ENCODE measurements at regions not wholly inside any gene's neighbourhood (a gene's known extent, or its start where the extent isn't known, plus 50 kb on each side); places are given as distances from the start of the nearest gene placed in this dataset.

- DNase-seq = no peak
Measured at GRCh38 chr1:201774983-201775344, 54.0 kb upstream of the IPO9 start.

GRCh38 chr1:201775380-201775779, 53.6 kb upstream of the IPO9 start:
- no peak for DNase-seq

DNA sequence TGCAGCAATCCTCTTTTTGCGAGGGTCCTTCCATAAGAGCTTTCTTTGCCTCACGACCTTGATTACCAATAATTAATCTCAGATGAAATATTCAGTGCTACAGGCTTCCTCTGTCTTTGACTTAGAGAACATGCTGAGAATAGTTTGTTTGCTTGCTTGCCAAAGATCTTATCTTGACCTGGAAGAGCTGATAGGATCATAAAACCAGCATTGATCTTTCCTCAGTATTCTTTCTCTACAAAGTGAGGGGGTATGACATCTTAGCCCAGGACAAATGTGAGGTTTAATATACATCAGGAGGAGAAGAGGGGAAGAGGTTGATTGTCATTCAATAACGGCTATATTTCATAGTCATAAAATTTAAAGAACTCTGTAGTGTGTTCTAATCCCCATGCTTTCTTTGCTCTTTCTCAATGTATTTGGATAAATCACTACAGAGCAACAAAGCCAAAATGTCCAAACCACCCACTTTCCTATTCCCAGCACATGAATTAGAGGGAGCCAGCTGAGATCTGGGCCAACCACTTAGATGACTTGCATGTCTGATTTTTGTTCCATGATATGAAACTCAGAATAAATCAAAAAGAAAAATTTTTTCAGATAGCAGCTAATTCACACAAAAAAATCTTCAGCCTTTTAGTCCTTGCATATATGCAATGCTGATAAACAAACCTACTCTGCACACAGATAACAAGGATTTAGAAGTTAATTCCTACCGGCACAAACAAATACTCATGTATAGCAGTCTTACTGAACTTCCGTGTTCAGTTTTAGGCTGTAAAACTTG, 50.5 kb upstream of the IPO9 start:
- DNase-seq = no peak

Data from HCEC 1CT (cell line).